GM12873 (cell line): ENCODE measurements at regions not wholly inside any gene's neighbourhood (a gene's known extent, or its start where the extent isn't known, plus 50 kb on each side); places are given as distances from the start of the nearest gene placed in this dataset.

ENCODE experiments used
- CTCF ChIP-seq: IDR thresholded peaks from 2 replicates; pipeline ENCODE4 v1.5.1; 2012; ENCODE audit warnings: low read depth, mild to moderate bottlenecking, moderate library complexity, low read length, control low read depth; ENCODE audit not compliant: insufficient read depth; ENCODE audit errors: missing control alignments

GRCh38 chr1:2867861-2868260 is 66.4 kb upstream of the TTC34 start:
- no peak for TF ChIP-seq CTCF

- TF ChIP-seq CTCF, result no peak
Measured at GRCh38 chr1:2868571-2869195, 67.2 kb upstream of the TTC34 start.

- TF ChIP-seq CTCF, result no peak
Measured at GRCh38 chr1:2871246-2871815, 69.8 kb upstream of the TTC34 start.

GRCh38 chr1:2874207-2874606 is 72.7 kb upstream of the TTC34 start:
- TF ChIP-seq CTCF, result no peak

- no peak for TF ChIP-seq CTCF
Measured at GRCh38 chr1:2874607-2875480, 73.4 kb upstream of the TTC34 start.

- TF ChIP-seq CTCF, result no peak
Measured at GRCh38 chr1:2875707-2876561, 74.4 kb upstream of the TTC34 start.
